ENCODE measurements at regions not wholly inside any gene's neighbourhood (a gene's known extent, or its start where the extent isn't known, plus 50 kb on each side); places are given as distances from the start of the nearest gene placed in this dataset.

DNA sequence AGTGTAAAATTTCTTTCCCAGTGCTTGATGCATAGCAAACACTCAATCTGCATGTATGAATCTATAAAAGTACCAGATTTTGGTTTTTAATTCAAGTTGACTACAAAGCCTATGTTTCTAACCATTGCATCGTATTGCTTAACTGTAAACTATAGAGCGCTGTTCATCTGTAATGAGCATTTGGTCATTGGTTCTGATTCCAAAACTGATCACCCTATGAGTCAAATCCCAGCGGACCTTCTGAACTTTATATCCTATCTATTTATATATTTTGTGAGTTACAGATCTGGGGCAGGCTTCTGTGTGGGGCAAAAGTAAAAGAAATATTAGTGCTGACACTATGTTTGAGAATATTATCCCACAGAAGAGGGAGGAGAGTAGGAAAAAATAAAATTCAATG, 305.7 kb upstream of the TNC start:
- DNase-seq (ENCODE audit: low read depth, low spot score), result no peak
- no peak overlapping the region for H3K4me3 ChIP-seq (ENCODE audit: low read depth, low read length)
- TF ChIP-seq, protein P1, sequence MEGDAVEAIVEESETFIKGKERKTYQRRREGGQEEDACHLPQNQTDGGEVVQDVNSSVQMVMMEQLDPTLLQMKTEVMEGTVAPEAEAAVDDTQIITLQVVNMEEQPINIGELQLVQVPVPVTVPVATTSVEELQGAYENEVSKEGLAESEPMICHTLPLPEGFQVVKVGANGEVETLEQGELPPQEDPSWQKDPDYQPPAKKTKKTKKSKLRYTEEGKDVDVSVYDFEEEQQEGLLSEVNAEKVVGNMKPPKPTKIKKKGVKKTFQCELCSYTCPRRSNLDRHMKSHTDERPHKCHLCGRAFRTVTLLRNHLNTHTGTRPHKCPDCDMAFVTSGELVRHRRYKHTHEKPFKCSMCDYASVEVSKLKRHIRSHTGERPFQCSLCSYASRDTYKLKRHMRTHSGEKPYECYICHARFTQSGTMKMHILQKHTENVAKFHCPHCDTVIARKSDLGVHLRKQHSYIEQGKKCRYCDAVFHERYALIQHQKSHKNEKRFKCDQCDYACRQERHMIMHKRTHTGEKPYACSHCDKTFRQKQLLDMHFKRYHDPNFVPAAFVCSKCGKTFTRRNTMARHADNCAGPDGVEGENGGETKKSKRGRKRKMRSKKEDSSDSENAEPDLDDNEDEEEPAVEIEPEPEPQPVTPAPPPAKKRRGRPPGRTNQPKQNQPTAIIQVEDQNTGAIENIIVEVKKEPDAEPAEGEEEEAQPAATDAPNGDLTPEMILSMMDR (IDR thresholded peaks at IDR 0.05; ENCODE audit: insufficient read depth, low read length, missing control alignments), result no peak
- ChIA-PET CTCF (interaction anchor here (1.0 kb wide), 1 partner anchor 9 kb away, joined by 3 read pairs; no protein-coding TSS in a partner anchor), POLR2A (no interaction called here)

DNA sequence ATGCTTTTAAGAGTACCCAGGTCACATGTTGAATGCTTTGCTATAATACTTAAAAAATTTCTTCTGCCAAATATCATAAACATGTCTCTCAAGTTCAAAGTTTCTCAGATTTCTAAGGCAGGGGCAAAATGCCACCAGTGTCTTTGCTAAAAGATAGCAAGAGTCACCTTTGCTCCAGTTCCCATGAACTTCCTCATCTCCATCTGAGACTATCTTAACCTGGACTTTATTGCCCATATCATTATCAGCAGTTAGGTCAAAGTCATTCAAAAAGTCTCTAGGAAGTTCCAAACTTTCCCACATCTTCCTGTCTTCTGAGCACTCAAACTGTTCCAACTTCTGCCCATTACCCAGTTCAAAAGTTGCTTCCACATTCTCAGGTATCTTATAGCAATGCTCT, 307.6 kb upstream of the TNC start:
- POLR2A ChIA-PET, result no interaction called here
- TF ChIP-seq, protein P1 (IDR thresholded peaks at IDR 0.05; ENCODE audit: insufficient read depth, low read length, missing control alignments), result no peak
- no peak for DNase-seq (ENCODE audit: low read depth, low spot score)

DNA sequence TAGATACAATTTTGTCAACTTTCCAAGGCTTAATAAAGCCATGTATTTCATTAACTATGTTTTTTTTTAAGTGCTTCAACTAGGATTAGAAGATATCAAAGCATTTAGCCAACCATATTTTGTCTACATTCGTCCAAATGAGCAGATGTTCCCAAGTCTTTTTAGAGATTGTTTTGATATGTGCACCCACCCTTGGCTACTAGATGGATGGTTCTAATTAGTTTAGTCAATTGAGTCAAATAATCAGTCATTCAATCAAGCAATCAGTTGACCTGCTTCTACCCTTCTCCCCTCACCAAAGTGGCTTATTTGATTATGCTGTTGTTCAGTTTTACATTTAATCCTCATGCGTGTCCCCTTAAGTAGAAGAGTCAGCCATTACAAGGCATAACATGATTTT, 319.5 kb upstream of the TNC start:
- H3K4me3 ChIP-seq (ENCODE audit: low read depth, low read length), result no peak overlapping the region
- DNase-seq (ENCODE audit: low read depth, low spot score), result no peak
- TF ChIP-seq, protein P1 (IDR thresholded peaks at IDR 0.05; ENCODE audit: insufficient read depth, low read length, missing control alignments), result no peak
- CTCF ChIA-PET, result no interaction called here
- POLR2A ChIA-PET, result no interaction called here

More for the DNA sequence above, 307.6 kb upstream of the TNC start:
- CTCF ChIA-PET, result no interaction called here
- no peak overlapping the region for H3K4me3 ChIP-seq (ENCODE audit: low read depth, low read length)

DNA sequence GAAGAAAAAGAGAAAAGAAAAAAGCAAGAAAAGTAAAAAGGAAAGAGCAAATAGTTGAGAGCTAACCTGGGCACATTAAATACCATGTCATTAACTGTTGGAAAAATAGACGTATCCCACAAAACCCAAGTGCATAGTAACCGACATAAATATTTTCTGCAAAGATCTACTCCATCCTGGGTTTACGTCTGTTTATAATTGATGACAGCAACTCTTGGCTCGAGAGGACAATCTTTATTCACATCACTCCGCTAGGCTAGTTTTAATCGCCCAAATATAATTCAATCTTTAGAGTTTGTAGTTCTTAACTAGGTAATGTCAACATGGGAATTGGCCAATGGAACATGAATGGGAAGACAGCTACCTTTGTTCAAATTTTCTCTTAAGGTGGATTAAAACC, 321.7 kb upstream of the TNC start:
- TF ChIP-seq, protein P1 (IDR thresholded peaks at IDR 0.05; ENCODE audit: insufficient read depth, low read length, missing control alignments), result no peak
- CTCF ChIA-PET, result no interaction called here

DNA sequence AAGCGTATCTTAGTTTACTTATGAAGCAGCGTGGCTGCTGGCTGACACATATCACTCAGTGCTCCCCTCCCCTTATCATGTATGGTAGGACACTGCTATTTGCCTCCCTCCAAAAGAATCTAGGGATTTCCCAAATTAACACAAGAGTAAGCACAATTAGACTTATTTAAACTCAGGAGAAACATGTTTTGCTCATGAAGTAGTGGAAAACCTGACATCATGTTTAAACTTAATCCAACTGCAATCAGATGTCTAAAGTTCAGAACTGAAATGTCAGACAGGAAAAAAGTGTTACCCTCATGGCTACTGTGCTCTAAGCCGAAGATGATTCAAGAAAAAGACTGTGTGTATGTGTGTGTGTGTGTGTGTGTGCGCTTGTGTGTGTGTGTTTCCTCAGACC, 324.1 kb upstream of the TNC start:
- ChIA-PET POLR2A (no interaction called here), CTCF (no interaction called here)
- DNase-seq (ENCODE audit: low read depth, low spot score), result peak; percentile 66
- TF ChIP-seq, protein P1 (IDR thresholded peaks at IDR 0.05; ENCODE audit: insufficient read depth, low read length, missing control alignments), result no peak
- no peak overlapping the region for H3K4me3 ChIP-seq (ENCODE audit: low read depth, low read length)

More for the DNA sequence above, 321.7 kb upstream of the TNC start:
- DNase-seq (ENCODE audit: low read depth, low spot score), result no peak
- no peak overlapping the region for H3K4me3 ChIP-seq (ENCODE audit: low read depth, low read length)
- POLR2A ChIA-PET, result no interaction called here

DNA sequence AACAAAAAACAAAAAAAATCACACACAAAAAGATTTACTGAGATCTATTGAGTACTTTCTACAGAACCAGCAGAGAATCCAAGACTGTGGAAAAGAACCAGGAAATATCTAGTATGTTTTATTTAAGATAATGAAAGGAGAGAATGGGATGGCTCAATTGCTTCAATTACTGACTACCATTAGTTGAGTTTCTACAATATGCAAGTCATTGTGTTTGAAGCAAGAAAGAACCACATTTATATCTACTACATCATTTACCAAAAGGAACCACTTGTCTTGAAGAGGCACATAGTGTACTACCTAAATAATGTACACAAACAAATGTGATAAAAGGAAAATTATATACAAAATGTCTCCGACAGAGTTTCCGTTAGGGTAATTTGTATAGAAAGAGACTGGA, 325.9 kb upstream of the TNC start:
- CTCF ChIA-PET, result no interaction called here

More for the DNA sequence above, 325.9 kb upstream of the TNC start:
- no peak for DNase-seq (ENCODE audit: low read depth, low spot score)
- POLR2A ChIA-PET, result no interaction called here
- no peak overlapping the region for H3K4me3 ChIP-seq (ENCODE audit: low read depth, low read length)
- TF ChIP-seq, protein P1 (IDR thresholded peaks at IDR 0.05; ENCODE audit: insufficient read depth, low read length, missing control alignments), result no peak
